Activated B cell treated with CpG ODN at 0.5 μM for 24 hours (primary cell): ENCODE measurements at regions not wholly inside any gene's neighbourhood (a gene's known extent, or its start where the extent isn't known, plus 50 kb on each side); places are given as distances from the start of the nearest gene placed in this dataset.

Experiments
- ATAC-seq: fragments of 200-7000 bp; cut with Tn5 transposase; one replicate; pipeline ENCODE4 v1.10.0; 2021; ENCODE audit warnings: low read depth, mild to moderate bottlenecking, moderate library complexity
- CTCF ChIA-PET: fragments of 350-600 bp; sonication (Branson Sonifier 250); formaldehyde crosslinking; loops from one replicate; lab custom pipeline; 2021; ENCODE audit warnings: antibody characterized with exemption; lab: Charles Lee
- POLR2A ChIA-PET: fragments of 350-600 bp; sonication (Branson Sonifier 250); formaldehyde crosslinking; loops from one replicate; lab custom pipeline; 2021; ENCODE audit warnings: antibody characterized with exemption; lab: Charles Lee
- DNase-seq: peaks from one replicate; pipeline ENCODE4 v3.0.0; 2022
- H3K27ac Mint-ChIP-seq: one replicate; pipeline ENCODE4 v1.8.0; 2020; ENCODE audit warnings: mixed read lengths
- H3K27me3 Mint-ChIP-seq: one replicate; pipeline ENCODE4 v1.8.0; 2021; ENCODE audit warnings: mixed read lengths
- H3K36me3 Mint-ChIP-seq: one replicate; pipeline ENCODE4 v1.8.0; 2021; ENCODE audit warnings: low read depth, mixed read lengths
- H3K4me1 Mint-ChIP-seq: one replicate; pipeline ENCODE4 v1.8.0; 2021; ENCODE audit warnings: mixed read lengths
- H3K4me3 Mint-ChIP-seq: one replicate; pipeline ENCODE4 v1.8.0; 2020; ENCODE audit warnings: mild to moderate bottlenecking, mixed read lengths
- H3K9me3 Mint-ChIP-seq: one replicate; pipeline ENCODE4 v1.8.0; 2020; ENCODE audit warnings: mixed read lengths
- CTCF ChIP-seq: fragments of 200-600 bp; IDR thresholded peaks from one replicate; pipeline ENCODE4 v1.8.0; 2022; ENCODE audit warnings: antibody characterized with exemption, mild to moderate bottlenecking
- intact Hi-C: fragments of 100-400 bp; cut with micrococcal nuclease; formaldehyde crosslinking; loops from one replicate; pipeline ENCODE4 v1.15.1; 2024

GRCh38 chr10:37476285-37476684 is 350.9 kb downstream of the ANKRD30A start:
- Mint-ChIP-seq H3K4me3 (no peak overlapping the region), H3K36me3 (no peaks in the 10 kb centered on the region), H3K4me1 (no peaks in the 10 kb centered on the region), H3K9me3 (no peaks in the 10 kb centered on the region), H3K27ac (no peak overlapping the region), H3K27me3 (no peaks in the 10 kb centered on the region)
- ATAC-seq (no peak), DNase-seq (no peak)
- ChIA-PET POLR2A (no interaction called here), CTCF (no interaction called here)
- intact Hi-C loops: no loop called here
- TF ChIP-seq CTCF: no peak

- Mint-ChIP-seq H3K4me3 (no peak overlapping the region), H3K27ac (no peak overlapping the region), H3K9me3 (peaks cover 2% of the 10 kb centered on the region), H3K27me3 (no peaks in the 10 kb centered on the region), H3K4me1 (no peaks in the 10 kb centered on the region), H3K36me3 (no peaks in the 10 kb centered on the region)
- POLR2A ChIA-PET: no interaction called here
- intact Hi-C loops: no loop called here
- TF ChIP-seq CTCF: no peak
- ATAC-seq (no peak), DNase-seq (no peak)
- CTCF ChIA-PET: no interaction called here
Measured at GRCh38 chr10:37474645-37475044, 349.2 kb downstream of the ANKRD30A start.

GRCh38 chr10:37473906-37474305 is 348.5 kb downstream of the ANKRD30A start:
- ChIA-PET POLR2A (no interaction called here), CTCF (no interaction called here)
- no peak for ATAC-seq
- intact Hi-C loops: no loop called here
- Mint-ChIP-seq H3K27ac (no peak overlapping the region), H3K4me3 (no peak overlapping the region), H3K9me3 (peaks cover 2% of the 10 kb centered on the region), H3K36me3 (no peaks in the 10 kb centered on the region), H3K27me3 (no peaks in the 10 kb centered on the region), H3K4me1 (no peaks in the 10 kb centered on the region)
- DNase-seq: no peak
- TF ChIP-seq CTCF: no peak

GRCh38 chr10:37467246-37467645 is 341.8 kb downstream of the ANKRD30A start:
- intact Hi-C loops: no loop called here
- Mint-ChIP-seq H3K36me3 (no peaks in the 10 kb centered on the region), H3K4me3 (no peak overlapping the region), H3K27me3 (no peaks in the 10 kb centered on the region), H3K9me3 (peaks cover 2% of the 10 kb centered on the region), H3K27ac (no peak overlapping the region), H3K4me1 (no peaks in the 10 kb centered on the region)
- TF ChIP-seq CTCF: no peak
- ATAC-seq (no peak), DNase-seq (no peak)
- CTCF ChIA-PET: no interaction called here
- POLR2A ChIA-PET: no interaction called here

GRCh38 chr10:37456456-37456855 is 331.1 kb downstream of the ANKRD30A start:
- ChIA-PET CTCF (no interaction called here), POLR2A (no interaction called here)
- Mint-ChIP-seq H3K4me3 (no peak overlapping the region), H3K4me1 (no peaks in the 10 kb centered on the region), H3K36me3 (no peaks in the 10 kb centered on the region), H3K27ac (no peak overlapping the region), H3K9me3 (peaks cover 9% of the 10 kb centered on the region), H3K27me3 (no peaks in the 10 kb centered on the region)
- no peak for ATAC-seq
- intact Hi-C loops: no loop called here
- no peak for DNase-seq
- no peak for TF ChIP-seq CTCF
